ENCODE measurements at regions not wholly inside any gene's neighbourhood (a gene's known extent, or its start where the extent isn't known, plus 50 kb on each side); places are given as distances from the start of the nearest gene placed in this dataset.

- TF ChIP-seq CTCF (IDR thresholded peaks at IDR 0.05) = no peak
- no peak for TF ChIP-seq POLR2A (IDR thresholded peaks at IDR 0.05)
Measured at GRCh38 chr12:85672436-85672835, 163.8 kb downstream of the RASSF9 start.

Data from lower leg skin (tissue), 3 donors.